Fibroblast of lung (primary cell): ENCODE measurements at regions not wholly inside any gene's neighbourhood (a gene's known extent, or its start where the extent isn't known, plus 50 kb on each side); places are given as distances from the start of the nearest gene placed in this dataset.

Experiments
- CTCF ChIP-seq, 2 donors: IDR thresholded peaks in 1 of 2; conservative IDR thresholded peaks in 1 of 2; 1 replicate in 1 of 2; 2 replicates in 1 of 2; pipeline ENCODE4 v1.5.1; 2011 to 2012; ENCODE audit warnings: low read length in 2 of 2, control low read depth in 1 of 2, inconsistent platforms in 1 of 2, low read depth in 1 of 2, mild to moderate bottlenecking in 1 of 2
- EZH2 ChIP-seq: IDR thresholded peaks from 2 replicates; pipeline ENCODE4 v1.5.1; 2012; ENCODE audit warnings: low read length, control low read depth, mild to moderate bottlenecking; ENCODE audit errors: missing control alignments

- TF ChIP-seq CTCF (conservative IDR thresholded peaks at IDR 0.05 in 1 of 2, IDR thresholded peaks at IDR 0.05 in 1 of 2; ENCODE audit: low read depth in 1 of 2, low read length in 2 of 2) (no peak), EZH2 (no peak)
Measured at GRCh38 chr15:31269816-31270575, 56.6 kb upstream of the KLF13 start.
